HepG2 (cell line): ENCODE measurements at regions not wholly inside any gene's neighbourhood (a gene's known extent, or its start where the extent isn't known, plus 50 kb on each side); places are given as distances from the start of the nearest gene placed in this dataset.

Experiments used
- ATAC-seq: fragments of 200-7000 bp; cut with Tn5 transposase; 3 replicates; pipeline ENCODE4 v1.9.1; 2020; ENCODE audit warnings: mild to moderate bottlenecking, moderate library complexity
- BruUV-seq: library from RNA; stranded (reverse); fragments of 400-500 nt; replicated peaks from 2 replicates; lab custom pipeline; 2021; lab: Mats Ljungman, UMichigan
- CTCF ChIA-PET: fragments of 300-600 bp; formaldehyde crosslinking; extraction: SDS; loops from one replicate; lab custom pipeline; 2021; ENCODE audit warnings: low total read pairs, inconsistent platforms, low intra/inter-chr PET ratio; lab: Yijun Ruan, JAX
- POLR2A ChIA-PET: fragments of 350-600 bp; sonication (Branson Sonifier 250); formaldehyde crosslinking; loops from one replicate; lab custom pipeline; 2020; ENCODE audit warnings: antibody characterized with exemption, inconsistent platforms; lab: Yijun Ruan, JAX
- DNase-seq: peaks from one replicate; pipeline ENCODE4 v3.0.0-alpha.2; 2015; ENCODE audit warnings: low spot score
- FAIRE-seq: peaks from 3 replicates; lab custom pipeline; 2011; peaks lifted over from hg19 to GRCh38; lab: Jason Lieb, UNC
- H2AFZ ChIP-seq: one replicate; pipeline ENCODE4 v1.6.1; 2011; ENCODE audit warnings: low read length, inconsistent platforms
- H3K27ac ChIP-seq: fragments of 300-600 bp; 3 replicates; pipeline ENCODE4 v1.8.0; 2011; ENCODE audit warnings: mixed run types, mild to moderate bottlenecking, mixed read lengths, low read length, inconsistent platforms; ENCODE audit not compliant: insufficient read depth; ENCODE audit errors: extremely low read length
- H3K27me3 ChIP-seq, 2 experiments: fragments of 200-600 bp in 1 of 2; 2 replicates in 1 of 2; 3 replicates in 1 of 2; pipeline versions ENCODE4 v1.6.0 to v1.8.0; 2011; ENCODE audit warnings: low read length in 2 of 2, mild to moderate bottlenecking in 2 of 2, moderate library complexity in 2 of 2, inconsistent platforms in 1 of 2; ENCODE audit not compliant: insufficient read depth in 2 of 2, control insufficient read depth in 1 of 2
- H3K36me3 ChIP-seq, 2 experiments: fragments of 200-600 bp in 1 of 2; replicated peaks in 1 of 2; 2 replicates in 1 of 2; 3 replicates in 1 of 2; pipeline versions ENCODE4 v1.5.1 to v1.8.0; 2011; ENCODE audit warnings: low read length in 2 of 2, inconsistent platforms in 1 of 2; ENCODE audit not compliant: insufficient read depth in 2 of 2, control insufficient read depth in 1 of 2
- H3K4me1 ChIP-seq: 2 replicates; pipeline ENCODE4 v1.5.1; 2012; ENCODE audit warnings: low read length, inconsistent platforms; ENCODE audit not compliant: insufficient read depth
- H3K4me2 ChIP-seq: 2 replicates; pipeline ENCODE4 v1.6.0; 2011; ENCODE audit warnings: low read depth, low read length, inconsistent platforms
- H3K4me3 ChIP-seq, 3 experiments: fragments of 200-600 bp in 1 of 3; sonication (generic), shearing (Covaris generic) in 1 of 3; replicated peaks in 1 of 3; 2 replicates each; pipeline ENCODE4 v1.5.1; 2011 to 2016; ENCODE audit warnings: low read length in 3 of 3, inconsistent platforms in 2 of 3, low read depth in 2 of 3, mild to moderate bottlenecking in 2 of 3, control low read depth in 1 of 3, mixed read lengths in 1 of 3; ENCODE audit not compliant: insufficient read depth in 1 of 3
- H3K79me2 ChIP-seq: one replicate; pipeline ENCODE4 v1.6.1; 2011; ENCODE audit warnings: low read length, inconsistent platforms; ENCODE audit not compliant: insufficient read depth
- H3K9ac ChIP-seq: 2 replicates; pipeline ENCODE4 v1.6.0; 2011; ENCODE audit warnings: mild to moderate bottlenecking, low read depth, low read length, inconsistent platforms; ENCODE audit not compliant: insufficient read depth
- H3K9me3 ChIP-seq: 2 replicates; pipeline ENCODE4 v1.5.1; 2012; ENCODE audit warnings: mild to moderate bottlenecking, low read length
- H4K20me1 ChIP-seq: 2 replicates; pipeline ENCODE4 v1.6.0; 2011; ENCODE audit warnings: inconsistent platforms, mild to moderate bottlenecking, low read length, moderate library complexity; ENCODE audit not compliant: insufficient read depth
- ATF7-NPFF ChIP-seq: sonication (generic); formaldehyde crosslinking; IDR thresholded peaks from 2 replicates; pipeline ENCODE4 v1.8.1; 2023; ENCODE audit warnings: mild to moderate bottlenecking, low read depth, missing genetic modification reagents, moderate library complexity
- CSRNP1 ChIP-seq: sonication (generic); formaldehyde crosslinking; IDR thresholded peaks from 2 replicates; pipeline ENCODE4 v1.8.1; 2023; ENCODE audit warnings: mild to moderate bottlenecking, missing genetic modification reagents
- CSRNP2 ChIP-seq: sonication (generic); formaldehyde crosslinking; conservative IDR thresholded peaks from 2 replicates; pipeline ENCODE4 v1.8.0; 2022; ENCODE audit warnings: low read depth, missing genetic modification reagents
- MIXL1 ChIP-seq: IDR thresholded peaks from 2 replicates; pipeline ENCODE4 v1.6.1; 2016
- MNT ChIP-seq: fragments of 450-650 bp; IDR thresholded peaks from 2 replicates; pipeline ENCODE4 v1.6.1; 2016
- MTF2 ChIP-seq: sonication (generic); formaldehyde crosslinking; IDR thresholded peaks from 2 replicates; pipeline ENCODE4 v1.5.0; 2020; ENCODE audit warnings: missing genetic modification reagents, borderline replicate concordance
- PTBP1 ChIP-seq: fragments of 200-400 bp; formaldehyde crosslinking; IDR thresholded peaks from 2 replicates; pipeline ENCODE4 v1.6.1; 2018; ENCODE audit warnings: low read length, low read depth; ENCODE audit not compliant: poor library complexity, severe bottlenecking
- SALL2 ChIP-seq: sonication (generic); formaldehyde crosslinking; IDR thresholded peaks from 2 replicates; pipeline ENCODE4 v1.8.1; 2023; ENCODE audit warnings: mild to moderate bottlenecking, missing genetic modification reagents, inconsistent platforms
- ZSCAN5A ChIP-seq: sonication (generic); formaldehyde crosslinking; IDR thresholded peaks from 2 replicates; pipeline ENCODE4 v1.8.0; 2022; ENCODE audit warnings: mild to moderate bottlenecking, missing genetic modification reagents, borderline replicate concordance
- WGBS: methylation state at CpG from one replicate; pipeline ENCODE4 v1.1.6; 2017; ENCODE audit warnings: low lambda C conversion rate; 5-methylcytosine and 5-hydroxymethylcytosine counted together
- in situ Hi-C: cut with HindIII; loops from 2 replicates; pipeline ENCODE4 v1.10.0; 2017; ENCODE audit warnings: low pct_unique_long_range_greater_than_20kb; ENCODE audit not compliant: extremely low pct_ligation_motif_present
- intact Hi-C: fragments of 100-400 bp; cut with micrococcal nuclease; formaldehyde crosslinking; loops from one replicate; pipeline ENCODE4 v1.10.0; 2022; ENCODE audit not compliant: unreplicated experiment

- no peak overlapping the region for H3K9ac ChIP-seq
- TF ChIP-seq MNT (peak; percentile 41), PTBP1 (no peak)
- in situ Hi-C loops (no loop called here), intact Hi-C loops (no loop called here)
- FAIRE-seq = no peak
- no peaks in the 10 kb centered on the region for H4K20me1 ChIP-seq
- CTCF ChIA-PET = no interaction called here
- no peaks in the 10 kb centered on the region for H3K4me1 ChIP-seq
- H3K27ac ChIP-seq = no peak overlapping the region
- H3K9me3 ChIP-seq = no peaks in the 10 kb centered on the region
- no TSS peak for BruUV-seq
- H2AFZ ChIP-seq = no peak overlapping the region
- 1% methylated on average over 6 of the region's 6 CpGs for WGBS
- no peaks in the 10 kb centered on the region for H3K79me2 ChIP-seq
- no peak for DNase-seq
- H3K4me3 ChIP-seq = no peak overlapping the region
- ATAC-seq = no peak
- no peaks in the 10 kb centered on the region for H3K27me3 ChIP-seq
- no peak overlapping the region for H3K4me2 ChIP-seq
- POLR2A ChIA-PET = no interaction called here
- H3K36me3 ChIP-seq = no peaks in the 10 kb centered on the region
Measured at GRCh38 chr4:35879479-35879878, 364.8 kb downstream of the ARAP2 start.

- H3K27ac ChIP-seq = no peak overlapping the region
- H3K27me3 ChIP-seq = no peaks in the 10 kb centered on the region
- no peak overlapping the region for H2AFZ ChIP-seq
- H3K79me2 ChIP-seq = no peaks in the 10 kb centered on the region
- intact Hi-C loops = no loop called here
- in situ Hi-C loops = no loop called here
- H3K36me3 ChIP-seq = no peaks in the 10 kb centered on the region
- BruUV-seq = no TSS peak
- ChIA-PET CTCF (no interaction called here), POLR2A (no interaction called here)
- H3K4me3 ChIP-seq = no peak overlapping the region
- ATAC-seq (no peak), FAIRE-seq (no peak), DNase-seq (no peak)
- no peaks in the 10 kb centered on the region for H4K20me1 ChIP-seq
- WGBS = 0% methylated on average over 1 of the region's 1 CpG
- H3K4me2 ChIP-seq = no peak overlapping the region
- H3K9ac ChIP-seq = no peak overlapping the region
- no peaks in the 10 kb centered on the region for H3K4me1 ChIP-seq
- no peaks in the 10 kb centered on the region for H3K9me3 ChIP-seq
- TF ChIP-seq MIXL1 (CRISPR knock-in tag) (no peak), SALL2 (CRISPR knock-in tag) (no peak), MTF2 (CRISPR knock-in tag) (no peak), ATF7-NPFF (CRISPR knock-in tag) (no peak), CSRNP1 (CRISPR knock-in tag) (no peak), ZSCAN5A (CRISPR knock-in tag) (no peak), CSRNP2 (no peak)
Measured at GRCh38 chr4:35883108-35883507, 361.2 kb downstream of the ARAP2 start.
